Gastroesophageal sphincter (tissue), 4 donors: ENCODE measurements at regions not wholly inside any gene's neighbourhood (a gene's known extent, or its start where the extent isn't known, plus 50 kb on each side); places are given as distances from the start of the nearest gene placed in this dataset.

ENCODE experiments used
- ATAC-seq: fragments of 150-250 bp; one replicate; pipeline ENCODE4 v1.9.1; 2016; ENCODE audit warnings: mild to moderate bottlenecking, moderate library complexity
- H3K27ac ChIP-seq, 4 donors: fragments of 200-600 bp; sonication (generic) in 3 of 4; 1 replicate in 3 of 4; 2 replicates in 1 of 4; pipeline ENCODE4 v1.5.1; 2016 to 2019
- H3K27me3 ChIP-seq: fragments of 200-600 bp; sonication (generic); one replicate; pipeline ENCODE4 v1.5.1; 2019
- H3K36me3 ChIP-seq, 2 donors: fragments of 200-600 bp; sonication (generic); one replicate each; pipeline ENCODE4 v1.5.1; 2019; ENCODE audit warnings: control low read depth in 1 of 2
- H3K4me1 ChIP-seq, 3 donors: fragments of 200-600 bp; sonication (generic); 1 replicate in 2 of 3; 2 replicates in 1 of 3; pipeline ENCODE4 v1.5.1; 2016 to 2019; ENCODE audit warnings: control low read depth in 2 of 3
- H3K4me3 ChIP-seq, 2 donors: fragments of 200-600 bp; sonication (generic); one replicate each; pipeline ENCODE4 v1.5.1; 2019; ENCODE audit warnings: mild to moderate bottlenecking in 1 of 2, moderate library complexity in 1 of 2
- H3K9me3 ChIP-seq, 3 donors: fragments of 200-600 bp; sonication (generic); one replicate each; pipeline ENCODE4 v1.5.1; 2017 to 2019; ENCODE audit warnings: control low read depth in 2 of 3
- CTCF ChIP-seq, 4 experiments: fragments of 200-600 bp in 2 of 4; fragments of 450-650 bp in 2 of 4; sonication (generic) in 1 of 4; IDR thresholded peaks; one replicate each; pipeline ENCODE4 v1.5.1; 2017 to 2019; ENCODE audit warnings: antibody characterized with exemption in 4 of 4, mild to moderate bottlenecking in 2 of 4, moderate library complexity in 2 of 4
- EP300 ChIP-seq: sonication (generic); formaldehyde crosslinking; IDR thresholded peaks from one replicate; pipeline ENCODE4 v1.6.1; 2017; ENCODE audit warnings: antibody characterized with exemption, mild to moderate bottlenecking
- POLR2A ChIP-seq, 2 donors: fragments of 450-650 bp; IDR thresholded peaks; one replicate each; pipeline ENCODE4 v1.6.1; 2017; ENCODE audit warnings: antibody characterized with exemption in 2 of 2, mild to moderate bottlenecking in 2 of 2, moderate library complexity in 1 of 2
- POLR2AphosphoS5 ChIP-seq: sonication (generic); formaldehyde crosslinking; IDR thresholded peaks from one replicate; pipeline ENCODE4 v1.6.1; 2017; ENCODE audit warnings: antibody characterized with exemption
- WGBS, 2 donors: methylation state at CpG; one replicate each; pipeline ENCODE4 v1.1.5; 2018; ENCODE audit warnings: low coverage in 1 of 2; 5-methylcytosine and 5-hydroxymethylcytosine counted together

- H3K4me1 ChIP-seq: no peaks in the 10 kb centered on the region
- TF ChIP-seq CTCF (IDR thresholded peaks at IDR 0.05) (no peak), EP300 (no peak), POLR2A (IDR thresholded peaks at IDR 0.05) (no peak), POLR2AphosphoS5 (no peak)
- H3K9me3 ChIP-seq: no peaks in the 10 kb centered on the region
- H3K27me3 ChIP-seq: no peaks in the 10 kb centered on the region
- H3K27ac ChIP-seq: no peak overlapping the region
- no peaks in the 10 kb centered on the region for H3K36me3 ChIP-seq
- WGBS, 2 donors: 72 to 80% methylated on average over 1 to 3 of the region's 3 CpGs
- no peak for ATAC-seq
- no peak overlapping the region for H3K4me3 ChIP-seq
These were observed 106.1 kb downstream of the CRPPA start for GRCh38 chr7:16315280-16315679.

- no peak for TF ChIP-seq POLR2AphosphoS5
- TF ChIP-seq POLR2A (IDR thresholded peaks at IDR 0.05): no peak
- TF ChIP-seq CTCF (IDR thresholded peaks at IDR 0.05): no peak
- no peak for TF ChIP-seq EP300
- H3K36me3 ChIP-seq: no peaks in the 10 kb centered on the region
- ATAC-seq: no peak
- H3K27ac ChIP-seq: no peak overlapping the region
- no peak overlapping the region for H3K4me3 ChIP-seq
- 100% methylated on average over 2 of the region's 2 CpGs for WGBS, 2 donors
- no peaks in the 10 kb centered on the region for H3K27me3 ChIP-seq
- H3K4me1 ChIP-seq: no peaks in the 10 kb centered on the region
- no peaks in the 10 kb centered on the region for H3K9me3 ChIP-seq
These were observed 112.2 kb downstream of the CRPPA start for GRCh38 chr7:16309129-16309528.

GRCh38 chr7:16301291-16301690 lies 120.0 kb downstream of the CRPPA start:
- WGBS, 2 donors: 55 to 66% methylated on average over 4 of the region's 4 CpGs
- H3K27me3 ChIP-seq: no peaks in the 10 kb centered on the region
- H3K36me3 ChIP-seq: no peaks in the 10 kb centered on the region
- H3K4me1 ChIP-seq: no peaks in the 10 kb centered on the region
- ATAC-seq: no peak
- TF ChIP-seq CTCF (IDR thresholded peaks at IDR 0.05) (no peak), POLR2A (IDR thresholded peaks at IDR 0.05) (no peak), EP300 (no peak)
- no peaks in the 10 kb centered on the region for H3K9me3 ChIP-seq
- H3K4me3 ChIP-seq: no peak overlapping the region
- H3K27ac ChIP-seq: no peak overlapping the region

GRCh38 chr7:16300361-16300895 lies 120.9 kb downstream of the CRPPA start:
- Histone ChIP-seq H3K36me3 (no peaks in the 10 kb centered on the region), H3K27me3 (no peaks in the 10 kb centered on the region), H3K4me1 (no peaks in the 10 kb centered on the region), H3K27ac (no peak overlapping the region), H3K9me3 (no peaks in the 10 kb centered on the region), H3K4me3 (no peak overlapping the region)
- WGBS, 2 donors: 83 to 85% methylated on average over 3 of the region's 3 CpGs
- TF ChIP-seq POLR2A (IDR thresholded peaks at IDR 0.05) (no peak), CTCF (IDR thresholded peaks at IDR 0.05) (no peak), POLR2AphosphoS5 (no peak), EP300 (no peak)
- no peak for ATAC-seq

- TF ChIP-seq CTCF (IDR thresholded peaks at IDR 0.05) (no peak), POLR2AphosphoS5 (no peak), EP300 (no peak), POLR2A (IDR thresholded peaks at IDR 0.05) (no peak)
- Histone ChIP-seq H3K9me3 (no peaks in the 10 kb centered on the region), H3K36me3 (no peaks in the 10 kb centered on the region), H3K27me3 (no peaks in the 10 kb centered on the region), H3K27ac (no peak overlapping the region), H3K4me1 (no peaks in the 10 kb centered on the region), H3K4me3 (no peak overlapping the region)
- WGBS, 2 donors: 45 to 75% methylated on average over 5 of the region's 5 CpGs
- no peak for ATAC-seq
These were observed 121.5 kb downstream of the CRPPA start for GRCh38 chr7:16299853-16300252.
